ENCODE measurements at regions not wholly inside any gene's neighbourhood (a gene's known extent, or its start where the extent isn't known, plus 50 kb on each side); places are given as distances from the start of the nearest gene placed in this dataset.

GRCh38 chr7:42617071-42617765 is 294.7 kb downstream of the C7orf25 start:
- Histone ChIP-seq H3K9me3 (ENCODE audit: control insufficient read depth in 3 of 3, low read length in 3 of 3) (no peaks in the 10 kb centered on the region), H3K36me3 (ENCODE audit: control insufficient read depth in 3 of 3, insufficient read depth in 3 of 3, low read length in 3 of 3) (no peaks in the 10 kb centered on the region), H3K4me1 (ENCODE audit: control insufficient read depth in 3 of 3, insufficient read depth in 3 of 3, low read length in 3 of 3) (peaks cover 0 to 6% (median 0%) of the 10 kb centered on the region in 3 donors), H3K4me3 (ENCODE audit: low read length in 3 of 3) (no peak overlapping the region), H3K9ac (ENCODE audit: low read depth in 1 of 3, low read length in 3 of 3) (no peak overlapping the region), H3K27ac (ENCODE audit: low read depth, low read length) (no peak overlapping the region), H3K27me3 (ENCODE audit: control insufficient read depth in 3 of 3, insufficient read depth in 3 of 3, low read length in 3 of 3) (no peaks in the 10 kb centered on the region)

GRCh38 chr7:42614636-42615035 is 297.2 kb downstream of the C7orf25 start:
- Histone ChIP-seq H3K9me3 (ENCODE audit: control insufficient read depth in 3 of 3, low read length in 3 of 3) (no peaks in the 10 kb centered on the region), H3K4me1 (ENCODE audit: control insufficient read depth in 3 of 3, insufficient read depth in 3 of 3, low read length in 3 of 3) (peaks cover 0 to 6% (median 0%) of the 10 kb centered on the region in 3 donors), H3K36me3 (ENCODE audit: control insufficient read depth in 3 of 3, insufficient read depth in 3 of 3, low read length in 3 of 3) (no peaks in the 10 kb centered on the region), H3K9ac (ENCODE audit: low read depth in 1 of 3, low read length in 3 of 3) (no peak overlapping the region), H3K4me3 (ENCODE audit: low read length in 3 of 3) (no peak overlapping the region), H3K27ac (ENCODE audit: low read depth, low read length) (no peak overlapping the region), H3K27me3 (ENCODE audit: control insufficient read depth in 3 of 3, insufficient read depth in 3 of 3, low read length in 3 of 3) (no peaks in the 10 kb centered on the region)

DNA sequence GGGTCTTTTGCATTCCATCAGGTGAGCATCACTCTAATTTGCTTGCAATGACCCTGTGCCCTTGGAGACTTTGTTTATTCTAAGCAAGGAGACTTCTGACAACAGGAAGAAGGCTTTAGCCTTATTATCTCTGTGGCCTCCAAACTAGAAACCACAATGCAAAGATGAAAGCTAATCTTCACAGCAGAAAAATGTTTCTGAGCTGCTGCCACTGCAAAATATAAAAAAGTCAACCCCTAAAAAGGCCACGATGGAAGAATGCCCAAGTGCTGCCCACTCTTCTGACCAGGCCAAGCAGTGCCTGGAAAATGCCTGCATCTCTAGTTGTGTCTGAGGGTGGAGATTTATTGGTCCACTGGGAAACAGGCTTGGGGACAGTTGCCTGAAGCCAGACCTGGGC is 299.9 kb downstream of the C7orf25 start:
- H3K27ac ChIP-seq (ENCODE audit: low read depth, low read length): no peak overlapping the region

DNA sequence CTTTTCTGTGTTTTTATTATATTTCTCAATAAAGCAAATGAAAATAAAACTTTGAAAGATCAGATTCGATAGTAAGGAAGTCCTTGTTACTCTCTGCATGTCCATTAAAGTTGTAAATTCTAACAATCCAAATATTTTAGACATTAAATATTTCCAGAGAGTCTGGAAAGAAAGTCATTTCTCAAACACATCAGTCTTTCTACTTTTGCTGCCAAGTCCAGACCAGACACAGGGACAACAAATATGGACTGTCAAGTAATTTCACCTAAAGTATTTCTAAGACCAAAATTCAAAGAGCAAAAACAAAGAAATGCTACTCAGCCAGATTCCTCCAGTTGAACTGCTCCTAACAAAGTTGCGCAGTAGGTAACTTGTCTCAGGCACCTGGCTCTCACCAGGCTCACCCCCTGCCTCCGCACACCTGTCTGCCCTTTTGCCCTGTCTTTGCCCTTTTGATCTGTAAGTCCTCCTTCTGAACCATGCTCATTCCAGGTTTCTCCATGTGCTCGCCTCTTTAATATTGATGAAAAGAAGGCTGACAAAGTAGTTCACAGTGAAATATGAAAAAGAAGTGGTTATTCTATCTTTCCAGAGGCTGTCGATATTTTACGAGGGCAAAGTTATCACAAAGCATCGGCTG is 300.5 kb downstream of the C7orf25 start:
- H3K27ac ChIP-seq (ENCODE audit: low read depth, low read length): no peak overlapping the region
- no peak overlapping the region for H3K9ac ChIP-seq (ENCODE audit: low read depth in 1 of 3, low read length in 3 of 3)

More for the DNA sequence above, 299.9 kb downstream of the C7orf25 start:
- no peak overlapping the region for H3K9ac ChIP-seq (ENCODE audit: low read depth in 1 of 3, low read length in 3 of 3)
- no peaks in the 10 kb centered on the region for H3K9me3 ChIP-seq (ENCODE audit: control insufficient read depth in 3 of 3, low read length in 3 of 3)
- peaks cover 0 to 3% (median 0%) of the 10 kb centered on the region in 3 donors for H3K4me1 ChIP-seq (ENCODE audit: control insufficient read depth in 3 of 3, insufficient read depth in 3 of 3, low read length in 3 of 3)
- H3K27me3 ChIP-seq (ENCODE audit: control insufficient read depth in 3 of 3, insufficient read depth in 3 of 3, low read length in 3 of 3): no peaks in the 10 kb centered on the region
- no peaks in the 10 kb centered on the region for H3K36me3 ChIP-seq (ENCODE audit: control insufficient read depth in 3 of 3, insufficient read depth in 3 of 3, low read length in 3 of 3)
- no peak overlapping the region for H3K4me3 ChIP-seq (ENCODE audit: low read length in 3 of 3)

DNA sequence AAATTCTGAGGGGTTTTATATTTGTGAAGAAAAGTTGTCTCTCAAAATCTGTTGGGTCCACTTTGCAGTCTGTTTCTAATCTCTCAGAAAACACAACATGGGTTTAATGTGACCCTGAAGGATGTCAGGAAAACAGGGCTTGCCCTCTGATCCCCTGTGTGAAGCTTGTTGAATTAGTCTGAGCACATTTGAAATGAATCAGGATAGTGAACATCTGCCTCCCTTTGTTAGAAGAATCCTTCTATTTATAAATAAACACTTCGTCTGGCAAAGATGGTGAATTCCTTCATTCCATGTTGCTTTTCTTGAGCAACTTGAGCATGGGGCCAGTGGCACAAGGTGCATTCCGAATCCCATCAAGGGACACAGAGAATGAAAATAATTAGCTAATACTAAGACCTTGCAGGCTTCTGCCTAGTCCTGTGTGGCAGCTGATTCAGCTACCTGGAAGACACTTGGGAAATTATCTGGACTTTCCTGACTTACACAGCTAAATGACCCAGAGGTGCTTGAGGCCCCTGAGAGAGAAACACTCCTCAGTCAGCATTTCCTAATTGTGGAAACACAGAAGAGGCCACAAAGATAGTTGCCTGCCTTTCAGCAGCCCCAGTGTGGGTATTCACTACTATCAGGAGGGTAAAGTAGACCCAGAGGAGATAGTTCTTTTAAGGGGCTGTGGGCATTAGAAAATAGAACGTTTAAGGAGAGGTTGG is 305.5 kb downstream of the C7orf25 start:
- H3K36me3 ChIP-seq (ENCODE audit: control insufficient read depth in 3 of 3, insufficient read depth in 3 of 3, low read length in 3 of 3): no peaks in the 10 kb centered on the region
- no peaks in the 10 kb centered on the region for H3K27me3 ChIP-seq (ENCODE audit: control insufficient read depth in 3 of 3, insufficient read depth in 3 of 3, low read length in 3 of 3)
- H3K4me3 ChIP-seq (ENCODE audit: low read length in 3 of 3): no peak overlapping the region
- H3K27ac ChIP-seq (ENCODE audit: low read depth, low read length): no peak overlapping the region
- H3K9ac ChIP-seq (ENCODE audit: low read depth in 1 of 3, low read length in 3 of 3): no peak overlapping the region
- peaks cover 0 to 9% (median 6%) of the 10 kb centered on the region in 3 donors for H3K4me1 ChIP-seq (ENCODE audit: control insufficient read depth in 3 of 3, insufficient read depth in 3 of 3, low read length in 3 of 3)
- H3K9me3 ChIP-seq (ENCODE audit: control insufficient read depth in 3 of 3, low read length in 3 of 3): no peaks in the 10 kb centered on the region

More for the DNA sequence above, 300.5 kb downstream of the C7orf25 start:
- Histone ChIP-seq H3K27me3 (ENCODE audit: control insufficient read depth in 3 of 3, insufficient read depth in 3 of 3, low read length in 3 of 3) (no peaks in the 10 kb centered on the region), H3K36me3 (ENCODE audit: control insufficient read depth in 3 of 3, insufficient read depth in 3 of 3, low read length in 3 of 3) (no peaks in the 10 kb centered on the region), H3K4me3 (ENCODE audit: low read length in 3 of 3) (no peak overlapping the region), H3K4me1 (ENCODE audit: control insufficient read depth in 3 of 3, insufficient read depth in 3 of 3, low read length in 3 of 3) (no peaks in the 10 kb centered on the region), H3K9me3 (ENCODE audit: control insufficient read depth in 3 of 3, low read length in 3 of 3) (no peaks in the 10 kb centered on the region)

GRCh38 chr7:42605406-42606192 is 306.3 kb downstream of the C7orf25 start:
- Histone ChIP-seq H3K27me3 (ENCODE audit: control insufficient read depth in 3 of 3, insufficient read depth in 3 of 3, low read length in 3 of 3) (no peaks in the 10 kb centered on the region), H3K9ac (ENCODE audit: low read depth in 1 of 3, low read length in 3 of 3) (no peak overlapping the region), H3K27ac (ENCODE audit: low read depth, low read length) (no peak overlapping the region), H3K4me1 (ENCODE audit: control insufficient read depth in 3 of 3, insufficient read depth in 3 of 3, low read length in 3 of 3) (peaks cover 0 to 9% (median 6%) of the 10 kb centered on the region in 3 donors), H3K9me3 (ENCODE audit: control insufficient read depth in 3 of 3, low read length in 3 of 3) (no peaks in the 10 kb centered on the region), H3K36me3 (ENCODE audit: control insufficient read depth in 3 of 3, insufficient read depth in 3 of 3, low read length in 3 of 3) (no peaks in the 10 kb centered on the region), H3K4me3 (ENCODE audit: low read length in 3 of 3) (no peak overlapping the region)

- no peaks in the 10 kb centered on the region for H3K9me3 ChIP-seq (ENCODE audit: control insufficient read depth in 3 of 3, low read length in 3 of 3)
- H3K4me3 ChIP-seq (ENCODE audit: low read length in 3 of 3): no peak overlapping the region
- no peaks in the 10 kb centered on the region for H3K27me3 ChIP-seq (ENCODE audit: control insufficient read depth in 3 of 3, insufficient read depth in 3 of 3, low read length in 3 of 3)
- H3K4me1 ChIP-seq (ENCODE audit: control insufficient read depth in 3 of 3, insufficient read depth in 3 of 3, low read length in 3 of 3): peaks cover 0 to 9% (median 6%) of the 10 kb centered on the region in 3 donors
- no peaks in the 10 kb centered on the region for H3K36me3 ChIP-seq (ENCODE audit: control insufficient read depth in 3 of 3, insufficient read depth in 3 of 3, low read length in 3 of 3)
- no peak overlapping the region for H3K27ac ChIP-seq (ENCODE audit: low read depth, low read length)
- no peak overlapping the region for H3K9ac ChIP-seq (ENCODE audit: low read depth in 1 of 3, low read length in 3 of 3)
Measured at GRCh38 chr7:42603496-42603895, 308.4 kb downstream of the C7orf25 start.

DNA sequence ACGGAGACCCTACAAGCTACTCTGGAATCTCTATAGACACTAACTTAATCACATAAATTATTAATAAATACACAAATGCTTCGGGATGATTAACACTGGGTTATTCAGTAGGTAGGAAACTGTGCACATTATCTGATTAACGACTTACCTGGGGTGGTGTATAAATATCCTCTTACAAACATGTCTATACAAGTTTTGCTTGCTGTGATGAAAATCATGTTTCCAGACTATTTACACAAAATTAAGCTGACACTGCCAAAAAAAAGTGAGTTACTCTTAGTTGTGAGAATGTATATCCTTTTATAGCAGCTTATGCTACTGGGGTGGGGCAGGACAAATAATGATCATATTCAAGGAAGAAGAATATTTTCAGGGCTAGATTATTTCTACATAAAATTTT is 314.6 kb downstream of the C7orf25 start:
- Histone ChIP-seq H3K9ac (ENCODE audit: low read depth in 1 of 3, low read length in 3 of 3) (no peak overlapping the region), H3K27ac (ENCODE audit: low read depth, low read length) (no peak overlapping the region), H3K9me3 (ENCODE audit: control insufficient read depth in 3 of 3, low read length in 3 of 3) (no peaks in the 10 kb centered on the region), H3K4me3 (ENCODE audit: low read length in 3 of 3) (no peak overlapping the region), H3K4me1 (ENCODE audit: control insufficient read depth in 3 of 3, insufficient read depth in 3 of 3, low read length in 3 of 3) (no peaks in the 10 kb centered on the region), H3K36me3 (ENCODE audit: control insufficient read depth in 3 of 3, insufficient read depth in 3 of 3, low read length in 3 of 3) (no peaks in the 10 kb centered on the region), H3K27me3 (ENCODE audit: control insufficient read depth in 3 of 3, insufficient read depth in 3 of 3, low read length in 3 of 3) (no peaks in the 10 kb centered on the region)

GRCh38 chr7:42596737-42597136 is 315.1 kb downstream of the C7orf25 start:
- Histone ChIP-seq H3K9me3 (ENCODE audit: control insufficient read depth in 3 of 3, low read length in 3 of 3) (no peaks in the 10 kb centered on the region), H3K36me3 (ENCODE audit: control insufficient read depth in 3 of 3, insufficient read depth in 3 of 3, low read length in 3 of 3) (no peaks in the 10 kb centered on the region), H3K4me1 (ENCODE audit: control insufficient read depth in 3 of 3, insufficient read depth in 3 of 3, low read length in 3 of 3) (no peaks in the 10 kb centered on the region), H3K27me3 (ENCODE audit: control insufficient read depth in 3 of 3, insufficient read depth in 3 of 3, low read length in 3 of 3) (no peaks in the 10 kb centered on the region), H3K27ac (ENCODE audit: low read depth, low read length) (no peak overlapping the region), H3K9ac (ENCODE audit: low read depth in 1 of 3, low read length in 3 of 3) (no peak overlapping the region), H3K4me3 (ENCODE audit: low read length in 3 of 3) (no peak overlapping the region)
